GM19452 (cell line): ENCODE measurements at regions not wholly inside any gene's neighbourhood (a gene's known extent, or its start where the extent isn't known, plus 50 kb on each side); places are given as distances from the start of the nearest gene placed in this dataset.

Source experiments
- ATAC-seq: cut with Tn5 transposase; IDR thresholded peaks from one replicate; pipeline ENCODE4 v1.9.1; 2021; ENCODE audit not compliant: unreplicated experiment

GRCh38 chr1:112788054-112788453 lies 72.9 kb upstream of the PPM1J start:
- no peak for ATAC-seq

- ATAC-seq, result no peak
Measured at GRCh38 chr1:112783059-112783458, 67.9 kb upstream of the PPM1J start.

- ATAC-seq, result no peak
Measured at GRCh38 chr1:112779665-112780526, 64.8 kb upstream of the PPM1J start.

- no peak for ATAC-seq
Measured at GRCh38 chr1:112778137-112778536, 63.0 kb upstream of the PPM1J start.

GRCh38 chr1:112776688-112777087 lies 61.6 kb upstream of the PPM1J start:
- no peak for ATAC-seq

- ATAC-seq, result no peak
Measured at GRCh38 chr1:112772781-112773180, 57.6 kb upstream of the PPM1J start.

- ATAC-seq, result no peak
Measured at GRCh38 chr1:112770724-112771123, 55.6 kb upstream of the PPM1J start.

- ATAC-seq, result no peak
Measured at GRCh38 chr1:112769611-112770010, 54.5 kb upstream of the PPM1J start.

- ATAC-seq, result no peak
Measured at GRCh38 chr1:112767646-112768045, 52.5 kb upstream of the PPM1J start.
